Right cardiac atrium (tissue), 5 donors: ENCODE measurements at regions not wholly inside any gene's neighbourhood (a gene's known extent, or its start where the extent isn't known, plus 50 kb on each side); places are given as distances from the start of the nearest gene placed in this dataset.

Source experiments
- ATAC-seq, 2 donors: fragments of 200-7000 bp; cut with Tn5 transposase; one replicate each; pipeline versions ENCODE4 v1.8.0 to v1.9.1; 2020; ENCODE audit warnings: moderate library complexity in 2 of 2, mild to moderate bottlenecking in 1 of 2
- DNase-seq, 3 donors: peaks; one replicate each; pipeline ENCODE4 v3.0.0-alpha.2; 2020
- H3K27ac ChIP-seq: one replicate; pipeline ENCODE4 v1.5.1; 2013; ENCODE audit warnings: mild to moderate bottlenecking, low read length, control low read depth, moderate library complexity
- H3K27me3 ChIP-seq: one replicate; pipeline ENCODE4 v1.6.1; 2013; ENCODE audit not compliant: control insufficient read depth, insufficient read depth
- H3K4me1 ChIP-seq: one replicate; pipeline ENCODE4 v1.6.1; 2013; ENCODE audit warnings: low read length; ENCODE audit not compliant: control insufficient read depth, insufficient read depth
- H3K4me3 ChIP-seq: one replicate; pipeline ENCODE4 v1.5.1; 2013; ENCODE audit warnings: low read length, control low read depth
- H3K9me3 ChIP-seq: one replicate; pipeline ENCODE4 v1.6.1; 2013; ENCODE audit warnings: low read length; ENCODE audit not compliant: control insufficient read depth
- WGBS: extraction: QIAGEN DNeasy Blood & Tissue Kit; methylation state at CpG from one replicate; pipeline ENCODE4 v1.1.7; 2013; 5-methylcytosine and 5-hydroxymethylcytosine counted together
- intact Hi-C, 4 donors: fragments of 100-400 bp; cut with DNase I; formaldehyde crosslinking; loops; one replicate each; pipeline versions ENCODE4 v1.11.0 to v1.14.0; 2022 to 2023
- donor health status: healthy with polysubstance abuse.
- donor health status: DM: no; HTN: yes; CAD: no.
- donor health status: DM: no; HTN: no; CAD: no.
- donor health status: DM: no; HTN: yes; CAD: no; lungs with severe emphysema.
- donor health status: DM: yes; HTN: yes; CAD: no.

GRCh38 chr2:155021618-155022017 lies 323.1 kb downstream of the KCNJ3 start:
- Histone ChIP-seq H3K9me3 (no peaks in the 10 kb centered on the region), H3K27ac (no peak overlapping the region), H3K27me3 (no peaks in the 10 kb centered on the region), H3K4me1 (no peaks in the 10 kb centered on the region), H3K4me3 (no peak overlapping the region)
- intact Hi-C loops = no loop called here
- DNase-seq (no peak), ATAC-seq (no peak)
- WGBS = 56% methylated on average over 1 of the region's 1 CpG

GRCh38 chr2:155020246-155020645 lies 321.8 kb downstream of the KCNJ3 start:
- ATAC-seq = no peak
- Histone ChIP-seq H3K9me3 (no peaks in the 10 kb centered on the region), H3K4me1 (no peaks in the 10 kb centered on the region), H3K27me3 (no peaks in the 10 kb centered on the region), H3K4me3 (no peak overlapping the region), H3K27ac (no peak overlapping the region)
- intact Hi-C loops = no loop called here
- no peak for DNase-seq
- WGBS = 59% methylated on average over 1 of the region's 1 CpG

- DNase-seq (no peak), ATAC-seq (no peak)
- H3K27ac ChIP-seq = no peak overlapping the region
- no peaks in the 10 kb centered on the region for H3K4me1 ChIP-seq
- intact Hi-C loops = no loop called here
- H3K4me3 ChIP-seq = no peak overlapping the region
- no peaks in the 10 kb centered on the region for H3K9me3 ChIP-seq
- no peaks in the 10 kb centered on the region for H3K27me3 ChIP-seq
- 67% methylated on average over 2 of the region's 2 CpGs for WGBS
These were observed 312.4 kb downstream of the KCNJ3 start for GRCh38 chr2:155010925-155011324.

- DNase-seq (no peak), ATAC-seq (no peak)
- no peaks in the 10 kb centered on the region for H3K27me3 ChIP-seq
- WGBS = 84% methylated on average over 2 of the region's 2 CpGs
- H3K9me3 ChIP-seq = no peaks in the 10 kb centered on the region
- H3K4me1 ChIP-seq = no peaks in the 10 kb centered on the region
- intact Hi-C loops = no loop called here
- H3K27ac ChIP-seq = no peak overlapping the region
- no peak overlapping the region for H3K4me3 ChIP-seq
These were observed 296.9 kb downstream of the KCNJ3 start for GRCh38 chr2:154995361-154995760.

GRCh38 chr2:154992826-154993225 lies 294.3 kb downstream of the KCNJ3 start:
- no peak for ATAC-seq
- intact Hi-C loops = no loop called here
- no peaks in the 10 kb centered on the region for H3K4me1 ChIP-seq
- no peak overlapping the region for H3K27ac ChIP-seq
- H3K9me3 ChIP-seq = no peaks in the 10 kb centered on the region
- H3K4me3 ChIP-seq = no peak overlapping the region
- no peaks in the 10 kb centered on the region for H3K27me3 ChIP-seq
- WGBS = 27% methylated on average over 2 of the region's 2 CpGs
- no peak for DNase-seq

- Histone ChIP-seq H3K4me3 (no peak overlapping the region), H3K9me3 (no peaks in the 10 kb centered on the region), H3K27ac (no peak overlapping the region), H3K4me1 (no peaks in the 10 kb centered on the region), H3K27me3 (no peaks in the 10 kb centered on the region)
- ATAC-seq (no peak), DNase-seq (no peak)
- intact Hi-C loops = no loop called here
- WGBS = 73% methylated on average over 3 of the region's 3 CpGs
These were observed 280.2 kb downstream of the KCNJ3 start for GRCh38 chr2:154978710-154979109.

- no peak for ATAC-seq
- H3K4me1 ChIP-seq = no peaks in the 10 kb centered on the region
- 80% methylated on average over 4 of the region's 4 CpGs for WGBS
- no peak for DNase-seq
- H3K9me3 ChIP-seq = no peaks in the 10 kb centered on the region
- H3K27me3 ChIP-seq = no peaks in the 10 kb centered on the region
- no peak overlapping the region for H3K27ac ChIP-seq
- no peak overlapping the region for H3K4me3 ChIP-seq
- intact Hi-C loops = no loop called here
These were observed 279.7 kb downstream of the KCNJ3 start for GRCh38 chr2:154978244-154978643.

GRCh38 chr2:154974041-154974440 lies 275.5 kb downstream of the KCNJ3 start:
- ATAC-seq (no peak), DNase-seq (no peak)
- no peak overlapping the region for H3K4me3 ChIP-seq
- 44% methylated on average over 2 of the region's 2 CpGs for WGBS
- H3K27me3 ChIP-seq = no peaks in the 10 kb centered on the region
- no peak overlapping the region for H3K27ac ChIP-seq
- no peaks in the 10 kb centered on the region for H3K9me3 ChIP-seq
- intact Hi-C loops = no loop called here
- no peaks in the 10 kb centered on the region for H3K4me1 ChIP-seq

GRCh38 chr2:154963511-154963910 lies 265.0 kb downstream of the KCNJ3 start:
- intact Hi-C loops = no loop called here
- no peak overlapping the region for H3K4me3 ChIP-seq
- H3K9me3 ChIP-seq = no peaks in the 10 kb centered on the region
- WGBS = 23% methylated on average over 1 of the region's 1 CpG
- DNase-seq (no peak), ATAC-seq (no peak)
- H3K27ac ChIP-seq = no peak overlapping the region
- no peaks in the 10 kb centered on the region for H3K4me1 ChIP-seq
- H3K27me3 ChIP-seq = no peaks in the 10 kb centered on the region

- H3K4me1 ChIP-seq = no peaks in the 10 kb centered on the region
- no peaks in the 10 kb centered on the region for H3K9me3 ChIP-seq
- intact Hi-C loops = no loop called here
- DNase-seq = no peak
- WGBS = 87% methylated on average over 2 of the region's 2 CpGs
- no peak overlapping the region for H3K4me3 ChIP-seq
- H3K27me3 ChIP-seq = no peaks in the 10 kb centered on the region
- no peak for ATAC-seq
- no peak overlapping the region for H3K27ac ChIP-seq
These were observed 263.2 kb downstream of the KCNJ3 start for GRCh38 chr2:154961676-154962075.

GRCh38 chr2:154960802-154961583 lies 262.5 kb downstream of the KCNJ3 start:
- Histone ChIP-seq H3K27me3 (no peaks in the 10 kb centered on the region), H3K4me3 (no peak overlapping the region), H3K27ac (no peak overlapping the region), H3K9me3 (no peaks in the 10 kb centered on the region), H3K4me1 (no peaks in the 10 kb centered on the region)
- no peak for ATAC-seq
- DNase-seq = no peak
- intact Hi-C loops = no loop called here
- 81% methylated on average over 3 of the region's 3 CpGs for WGBS
